OCI-LY3 (cell line): ENCODE measurements at regions not wholly inside any gene's neighbourhood (a gene's known extent, or its start where the extent isn't known, plus 50 kb on each side); places are given as distances from the start of the nearest gene placed in this dataset.

Experiments
- H2AFZ ChIP-seq: fragments of 200-600, 300-600 bp; shearing (Covaris generic); 2 replicates; pipeline ENCODE4 v1.6.0; 2014; ENCODE audit warnings: antibody characterized with exemption, low read depth, low read length
- H3K27ac ChIP-seq: fragments of 200-600, 300-600 bp; sonication (generic); 2 replicates; pipeline ENCODE4 v1.5.1; 2014; ENCODE audit warnings: mild to moderate bottlenecking, low read length, moderate library complexity, mixed read lengths
- H3K27me3 ChIP-seq: fragments of 200-600, 300-600 bp; sonication (generic); 2 replicates; pipeline ENCODE4 v1.6.1; 2014; ENCODE audit warnings: low read depth, low read length, mixed read lengths
- H3K36me3 ChIP-seq: fragments of 200-600, 300-600 bp; sonication (generic); replicated peaks from 2 replicates; pipeline ENCODE3; 2014; ENCODE audit warnings: low read depth, low read length, mixed read lengths
- H3K4me1 ChIP-seq: fragments of 300-600, 200-600 bp; sonication (generic); 2 replicates; pipeline ENCODE4 v1.6.1; 2014; ENCODE audit warnings: low read length, mixed read lengths
- H3K4me2 ChIP-seq: fragments of 200-600, 300-600 bp; sonication (generic); 2 replicates; pipeline ENCODE4 v1.6.1; 2014; ENCODE audit warnings: low read length, mixed read lengths
- H3K4me3 ChIP-seq: fragments of 300-600, 200-600 bp; sonication (generic); 2 replicates; pipeline ENCODE4 v1.5.1; 2014; ENCODE audit warnings: antibody characterized with exemption, mild to moderate bottlenecking, low read length, moderate library complexity
- H3K79me2 ChIP-seq: fragments of 300-600, 200-600 bp; shearing (Covaris generic); 2 replicates; pipeline ENCODE4 v1.6.1; 2014; ENCODE audit warnings: mild to moderate bottlenecking, low read length, mixed read lengths
- H3K9ac ChIP-seq: fragments of 300-600, 200-600 bp; shearing (Covaris generic); 2 replicates; pipeline ENCODE4 v1.6.0; 2014; ENCODE audit warnings: mild to moderate bottlenecking, low read length, moderate library complexity
- H3K9me3 ChIP-seq: fragments of 200-600, 300-600 bp; shearing (Covaris generic); 2 replicates; pipeline ENCODE4 v1.6.1; 2014; ENCODE audit warnings: low read length, mixed read lengths; ENCODE audit not compliant: insufficient read depth
- H4K20me1 ChIP-seq: fragments of 200-600, 300-600 bp; sonication (generic); 2 replicates; pipeline ENCODE4 v1.6.1; 2016; ENCODE audit warnings: low read length, mixed read lengths; ENCODE audit not compliant: insufficient read depth
- CTCF ChIP-seq: fragments of 200-600, 300-600 bp; sonication (generic); IDR thresholded peaks from 2 replicates; pipeline ENCODE4 v1.5.1; 2014; ENCODE audit warnings: antibody characterized with exemption, low read length, low read depth
- EZH2phosphoT487 ChIP-seq: fragments of 200-600 bp; shearing (Covaris generic); IDR thresholded peaks from 2 replicates; pipeline ENCODE4 v1.6.1; 2018; ENCODE audit warnings: antibody characterized with exemption, mixed run types, low read depth

GRCh38 chr7:156043416-156044178 lies 231.3 kb upstream of the SHH start:
- Histone ChIP-seq H3K9ac (no peak overlapping the region), H3K4me1 (no peaks in the 10 kb centered on the region), H3K4me3 (no peak overlapping the region), H3K4me2 (no peak overlapping the region), H2AFZ (no peak overlapping the region), H3K27me3 (peaks cover 5% of the 10 kb centered on the region; the same call in 1 of the 2 replicates), H3K36me3 (no peaks in the 10 kb centered on the region), H4K20me1 (no peaks in the 10 kb centered on the region), H3K27ac (no peak overlapping the region), H3K79me2 (no peaks in the 10 kb centered on the region), H3K9me3 (no peaks in the 10 kb centered on the region)
- no peak for TF ChIP-seq CTCF
- no peak for TF ChIP-seq EZH2phosphoT487

GRCh38 chr7:156041398-156041797 lies 229.1 kb upstream of the SHH start:
- Histone ChIP-seq H3K4me1 (peaks cover 3% of the 10 kb centered on the region), H3K9me3 (no peaks in the 10 kb centered on the region), H3K27ac (no peak overlapping the region), H3K4me3 (no peak overlapping the region), H3K36me3 (no peaks in the 10 kb centered on the region), H3K4me2 (no peak overlapping the region), H3K9ac (no peak overlapping the region), H4K20me1 (no peaks in the 10 kb centered on the region), H2AFZ (no peak overlapping the region), H3K27me3 (no peaks in the 10 kb centered on the region), H3K79me2 (no peaks in the 10 kb centered on the region)
- TF ChIP-seq CTCF: no peak
- TF ChIP-seq EZH2phosphoT487: no peak

- Histone ChIP-seq H3K9ac (no peak overlapping the region), H3K27me3 (no peaks in the 10 kb centered on the region), H3K36me3 (no peaks in the 10 kb centered on the region), H3K4me1 (peaks cover 7% of the 10 kb centered on the region), H3K4me3 (no peak overlapping the region), H3K27ac (no peak overlapping the region), H2AFZ (no peak overlapping the region), H3K9me3 (no peaks in the 10 kb centered on the region), H3K79me2 (no peaks in the 10 kb centered on the region), H4K20me1 (no peaks in the 10 kb centered on the region), H3K4me2 (no peak overlapping the region)
- no peak for TF ChIP-seq EZH2phosphoT487
- TF ChIP-seq CTCF: no peak
Observed at GRCh38 chr7:156039971-156040677, 227.9 kb upstream of the SHH start.

GRCh38 chr7:156039194-156039593 lies 226.9 kb upstream of the SHH start:
- no peaks in the 10 kb centered on the region for H3K36me3 ChIP-seq
- H3K27me3 ChIP-seq: no peaks in the 10 kb centered on the region
- no peaks in the 10 kb centered on the region for H4K20me1 ChIP-seq
- H3K27ac ChIP-seq: no peak overlapping the region
- no peak overlapping the region for H3K4me3 ChIP-seq
- no peaks in the 10 kb centered on the region for H3K79me2 ChIP-seq
- H3K4me2 ChIP-seq: no peak overlapping the region
- no peak overlapping the region for H2AFZ ChIP-seq
- TF ChIP-seq CTCF: no peak
- no peak for TF ChIP-seq EZH2phosphoT487
- peaks cover 14% of the 10 kb centered on the region for H3K4me1 ChIP-seq
- no peaks in the 10 kb centered on the region for H3K9me3 ChIP-seq
- no peak overlapping the region for H3K9ac ChIP-seq
